NCI-H146 (cell line): ENCODE measurements at regions not wholly inside any gene's neighbourhood (a gene's known extent, or its start where the extent isn't known, plus 50 kb on each side); places are given as distances from the start of the nearest gene placed in this dataset.
"Not testable (repeated sequence)": the region's sequence is repeated elsewhere in the genome, so short reads cannot be mapped to it uniquely, and the experiment has no call there.

Experiments
- DNase-seq: peaks from one replicate; lab custom pipeline; 2025; lab: John Stamatoyannopoulos, UW

GRCh38 chr21:22019766-22020165 is 1021.6 kb downstream of the NCAM2 start:
- no peak for DNase-seq

DNA sequence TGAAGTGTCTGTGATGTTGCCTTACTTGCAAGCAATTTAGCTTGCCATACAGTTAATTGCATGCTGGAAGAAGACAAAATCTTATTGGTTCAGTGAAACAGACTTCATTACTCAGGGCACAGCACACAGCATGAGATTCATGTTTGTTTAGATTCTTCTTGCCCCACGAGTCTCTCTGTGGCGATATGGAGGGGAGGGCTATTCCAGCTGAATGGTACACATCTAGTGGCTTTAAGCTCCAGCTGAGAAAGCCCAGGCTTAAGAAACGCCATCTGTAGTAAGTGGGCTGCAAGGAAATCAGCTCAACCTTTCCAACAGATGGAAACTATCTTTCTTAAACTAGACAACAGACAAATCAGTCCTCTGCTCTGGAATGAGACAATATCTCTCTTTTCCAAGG is 1022.0 kb downstream of the NCAM2 start:
- DNase-seq, result no peak

GRCh38 chr21:22023896-22024295 is 1025.7 kb downstream of the NCAM2 start:
- not testable (repeated sequence) for DNase-seq

DNA sequence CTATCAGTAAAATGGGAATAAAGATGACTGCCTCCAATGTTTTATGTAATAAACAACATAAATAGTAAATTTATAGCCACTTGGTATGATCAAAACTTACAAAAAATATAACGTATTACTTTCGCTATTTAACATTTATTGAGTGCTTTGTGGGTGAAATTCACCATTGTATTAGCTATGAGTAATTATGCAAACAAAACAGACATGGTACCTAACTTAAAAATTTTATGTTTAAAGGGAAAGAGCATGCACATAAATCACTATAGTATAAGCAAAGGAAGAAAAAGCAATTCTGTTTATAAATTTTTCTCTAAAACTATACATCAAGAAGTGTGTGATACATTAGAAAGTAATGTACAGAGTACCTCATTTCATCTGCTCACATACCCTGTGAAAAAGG is 1046.2 kb downstream of the NCAM2 start:
- DNase-seq, result no peak

- no peak for DNase-seq
Observed at GRCh38 chr21:22046576-22046975, 1048.4 kb downstream of the NCAM2 start.

DNA sequence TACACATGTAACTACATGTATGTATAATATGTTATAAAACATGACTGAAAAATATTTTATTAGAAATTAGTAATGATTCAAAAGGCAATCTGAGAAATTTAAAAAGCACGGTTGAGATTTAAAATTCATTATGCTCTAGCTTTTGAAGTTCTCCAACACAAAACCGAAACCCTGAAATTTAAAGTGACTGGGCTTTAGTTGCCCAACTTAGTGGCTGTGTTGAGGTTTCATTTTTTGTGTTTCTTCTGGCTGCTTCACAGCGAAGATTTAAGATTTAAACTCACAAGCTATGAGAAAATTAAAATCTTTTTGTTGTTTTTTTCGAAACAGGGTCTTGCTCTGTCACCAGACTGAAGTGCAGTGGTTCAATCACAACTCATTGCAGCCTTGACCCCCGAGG is 1058.7 kb downstream of the NCAM2 start:
- DNase-seq, result no peak

DNA sequence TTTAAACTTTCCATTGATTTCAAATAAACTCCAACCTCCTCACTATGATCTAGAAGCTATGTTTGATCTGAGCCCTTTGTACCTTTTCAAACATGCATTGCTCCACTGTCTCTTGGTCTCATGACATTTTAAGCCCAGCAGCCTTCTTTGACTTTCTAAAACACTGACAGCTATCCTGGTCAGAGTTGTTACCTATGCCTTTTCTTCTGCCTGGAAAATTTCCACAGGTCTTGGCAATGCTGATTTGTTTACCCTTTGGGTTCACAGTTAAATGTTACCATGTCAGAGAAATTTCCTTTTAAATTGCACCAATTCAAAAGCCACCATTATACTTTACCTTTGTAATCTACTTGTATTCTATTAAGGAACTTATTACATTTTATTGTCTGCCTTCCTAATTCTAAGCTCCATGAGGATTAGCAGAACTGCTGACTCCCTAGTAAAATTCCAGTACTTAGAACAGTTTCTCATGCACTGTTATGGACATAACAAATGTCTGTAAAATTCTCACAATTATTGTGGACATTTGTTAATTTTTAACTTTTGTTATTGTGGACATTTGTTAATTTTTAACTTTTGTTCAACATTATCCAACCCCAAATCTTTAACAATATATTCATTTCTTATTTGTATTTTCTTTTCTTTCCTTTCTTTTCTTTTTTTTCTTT is 1064.4 kb downstream of the NCAM2 start:
- no peak for DNase-seq

DNA sequence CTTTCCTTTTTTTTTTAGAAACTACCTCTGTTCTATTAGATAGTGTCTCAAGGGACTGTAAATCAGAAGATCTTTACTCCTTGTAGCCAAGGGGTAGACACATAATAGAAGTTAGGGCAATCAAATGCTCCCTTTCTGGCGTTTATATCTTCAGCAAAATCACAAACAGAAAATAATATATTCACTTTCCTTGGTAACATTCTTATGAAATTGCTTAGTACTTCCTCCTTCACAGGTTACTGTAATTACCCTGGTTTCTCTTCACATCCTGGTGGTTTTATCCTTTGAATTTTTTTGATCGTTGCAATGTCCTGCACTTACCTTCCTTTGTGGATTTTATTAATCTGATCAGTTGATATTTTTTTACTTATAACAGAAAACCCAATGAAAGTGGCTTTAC is 1064.9 kb downstream of the NCAM2 start:
- no peak for DNase-seq

DNA sequence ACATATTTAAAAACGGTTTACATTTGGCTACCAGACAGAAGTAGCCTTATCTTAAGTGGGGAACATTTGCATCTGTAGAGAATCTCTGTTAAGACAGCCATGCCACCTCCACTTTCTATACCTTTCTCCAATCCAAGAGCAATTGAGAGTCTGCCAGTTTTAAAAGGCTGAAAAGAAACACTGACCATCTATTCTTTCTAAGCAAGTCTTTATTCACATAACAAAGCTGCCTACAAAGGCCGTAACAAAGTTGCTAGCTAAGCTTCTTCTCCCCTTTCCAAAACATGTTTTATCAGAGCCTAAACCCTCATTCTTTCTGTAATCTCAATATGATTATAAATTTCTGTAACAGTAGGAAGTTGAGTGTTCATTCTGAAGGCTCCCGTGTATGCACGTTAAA is 1078.3 kb downstream of the NCAM2 start:
- no peak for DNase-seq

DNA sequence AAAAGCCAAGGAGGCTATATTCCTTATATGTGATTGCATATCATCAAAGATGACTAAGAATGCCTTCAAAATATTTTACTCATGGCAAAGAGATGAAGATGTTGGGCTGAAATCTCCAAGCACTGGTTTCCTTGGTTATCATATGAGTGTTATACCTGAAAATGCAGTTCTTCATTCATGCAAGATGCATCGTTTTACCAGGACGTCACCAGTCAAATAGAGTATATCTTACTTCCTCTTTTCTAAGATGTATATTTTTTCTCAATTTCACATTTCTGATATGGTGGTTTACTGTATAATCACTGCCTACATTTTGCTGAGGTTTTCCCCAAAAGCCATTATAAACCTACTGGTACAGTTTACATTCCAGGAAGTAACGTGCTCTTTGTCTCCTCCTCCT is 1085.7 kb downstream of the NCAM2 start:
- DNase-seq, result no peak

DNA sequence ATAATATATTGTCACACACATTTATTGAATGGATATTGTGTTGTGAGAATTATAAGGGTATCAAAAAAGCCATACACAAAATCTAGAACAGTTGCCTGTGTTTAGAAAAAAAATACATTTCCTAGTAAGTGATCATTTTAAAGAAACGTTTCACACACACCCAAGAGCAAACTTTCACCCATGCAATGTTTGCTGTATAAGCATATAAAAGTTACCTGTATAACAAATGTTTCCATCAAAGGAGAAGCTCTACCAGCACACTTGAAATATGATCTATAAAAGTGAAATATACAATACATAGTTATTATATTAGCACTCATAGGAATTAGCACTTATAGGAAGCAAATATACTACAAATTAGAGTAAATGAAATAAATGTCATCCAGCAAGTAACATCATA is 1098.1 kb downstream of the NCAM2 start:
- no peak for DNase-seq

GRCh38 chr21:22106720-22107410 is 1108.7 kb downstream of the NCAM2 start:
- DNase-seq, result no peak

- peak; percentile 49 for DNase-seq
Observed at GRCh38 chr21:22115746-22116145, 1117.5 kb downstream of the NCAM2 start.

GRCh38 chr21:22120616-22121266 is 1122.5 kb downstream of the NCAM2 start:
- no peak for DNase-seq

DNA sequence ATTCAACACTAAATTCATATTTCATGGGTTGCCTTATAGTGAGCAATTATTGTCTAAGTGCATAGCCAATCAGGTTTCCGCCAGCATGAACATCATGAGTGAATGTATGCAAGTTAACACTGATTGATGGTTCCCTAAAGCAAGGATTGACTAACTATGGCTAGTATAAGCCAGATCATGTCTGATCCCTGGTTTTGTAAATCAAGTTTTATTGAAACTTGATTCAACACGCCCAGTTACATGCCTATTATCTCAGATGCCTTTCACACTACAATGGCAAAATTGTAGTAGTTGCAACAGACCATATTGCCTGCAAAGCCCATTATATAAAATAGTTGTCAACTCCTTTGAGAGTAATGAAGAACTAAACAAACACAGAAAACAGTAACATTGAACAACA is 1127.4 kb downstream of the NCAM2 start:
- DNase-seq, result no peak

DNA sequence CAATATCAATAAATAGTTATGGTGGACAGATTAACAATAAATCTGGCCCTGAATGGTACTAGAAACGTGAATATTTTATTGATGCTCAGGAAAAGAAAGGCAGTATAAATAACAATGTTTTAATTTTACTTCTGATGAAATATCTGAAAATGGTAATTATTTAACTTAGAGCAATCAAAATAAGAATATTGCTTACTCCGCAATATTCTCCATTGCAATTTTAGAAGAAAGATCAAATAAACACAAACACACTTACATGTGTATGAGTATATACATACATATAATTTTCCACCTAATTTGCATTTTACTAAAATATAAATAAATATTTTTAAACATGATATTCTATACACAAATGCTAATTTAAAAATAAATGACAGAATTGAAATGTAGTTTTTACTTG is 1130.5 kb downstream of the NCAM2 start:
- DNase-seq, result no peak

DNA sequence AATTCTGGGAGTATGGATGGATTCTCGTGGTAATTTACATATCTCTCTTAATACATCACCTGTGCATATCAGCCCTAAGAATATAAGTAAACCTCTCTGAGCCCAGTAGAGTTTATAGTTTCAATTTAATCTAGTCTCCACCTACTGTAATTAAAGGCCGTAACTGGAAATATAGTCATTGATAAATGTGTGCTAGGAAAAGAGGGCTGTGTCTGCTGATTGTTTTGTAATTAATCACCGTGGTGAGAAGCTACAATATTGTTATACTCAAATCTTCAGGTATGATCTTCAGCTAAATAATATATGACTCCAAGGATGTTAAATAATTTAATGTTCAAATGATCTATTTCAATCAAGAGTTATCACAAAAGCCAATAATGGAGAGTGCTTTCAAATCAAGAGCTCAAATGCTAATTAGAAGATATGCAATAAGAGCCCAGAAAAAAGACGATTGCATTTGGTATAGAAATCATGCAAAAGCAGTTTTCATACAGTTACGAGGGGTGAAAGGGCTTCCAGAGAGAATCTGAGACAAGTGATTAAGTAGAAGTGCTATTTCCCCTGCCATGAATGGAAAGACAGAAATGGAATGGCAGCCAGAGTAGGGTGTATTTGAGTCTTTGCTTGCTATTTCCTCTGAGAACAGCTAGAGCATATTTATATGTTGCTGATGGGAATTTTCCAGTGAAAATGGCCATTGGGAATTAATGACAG is 1134.3 kb downstream of the NCAM2 start:
- no peak for DNase-seq

GRCh38 chr21:22136740-22137139 is 1138.5 kb downstream of the NCAM2 start:
- no peak for DNase-seq

DNA sequence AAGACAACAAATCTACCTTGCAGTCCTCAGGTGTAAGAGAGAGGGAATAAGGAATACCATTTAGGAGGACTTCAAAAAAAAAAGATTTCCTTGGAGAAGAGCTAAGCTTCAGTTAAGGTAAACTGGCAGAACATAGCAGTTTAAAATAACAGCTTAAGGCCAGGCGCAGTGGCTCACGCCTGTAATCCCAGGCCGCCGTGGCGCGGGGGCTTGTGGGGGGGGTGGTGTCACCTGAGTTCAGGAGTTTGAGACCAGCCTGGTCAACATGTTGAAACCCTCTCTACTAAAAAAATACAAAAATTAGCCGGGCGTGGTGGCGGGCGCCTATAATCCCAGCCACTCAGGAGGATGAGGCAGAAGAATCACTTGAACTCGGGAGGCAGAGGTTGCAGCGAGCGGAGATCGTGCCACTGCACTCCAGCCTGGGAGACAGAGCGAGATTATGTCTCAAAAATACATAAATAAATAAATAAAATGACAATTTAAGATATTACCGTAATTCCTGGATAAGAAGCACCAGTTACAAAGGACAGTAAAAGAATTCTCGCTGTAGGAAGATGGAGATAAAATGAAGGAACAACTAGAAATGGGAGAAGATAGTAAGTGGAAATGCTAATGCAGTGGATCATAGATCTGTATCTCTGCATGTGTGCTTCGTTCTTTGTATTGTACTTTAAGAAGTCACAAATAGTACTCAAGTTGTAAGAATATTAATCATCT is 1140.2 kb downstream of the NCAM2 start:
- no peak for DNase-seq

DNA sequence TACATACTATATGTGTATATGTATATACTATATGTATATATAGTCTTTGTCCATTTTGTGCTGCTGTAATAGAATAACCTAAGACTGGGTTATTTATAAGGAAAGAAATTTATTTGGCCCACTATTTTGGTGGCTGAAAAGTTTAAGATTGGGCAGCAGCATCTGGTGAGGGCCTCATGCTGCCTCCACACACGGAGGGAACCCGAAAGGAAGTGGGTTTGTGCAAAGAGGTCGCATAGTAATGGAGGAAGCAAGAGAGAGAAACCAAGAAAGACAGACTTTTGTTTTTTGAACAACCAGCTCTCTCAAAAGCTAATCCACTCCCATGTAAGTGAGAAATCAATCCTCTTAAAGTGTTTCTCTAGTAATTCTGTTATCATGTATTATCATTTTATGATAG is 1147.3 kb downstream of the NCAM2 start:
- DNase-seq, result no peak

DNA sequence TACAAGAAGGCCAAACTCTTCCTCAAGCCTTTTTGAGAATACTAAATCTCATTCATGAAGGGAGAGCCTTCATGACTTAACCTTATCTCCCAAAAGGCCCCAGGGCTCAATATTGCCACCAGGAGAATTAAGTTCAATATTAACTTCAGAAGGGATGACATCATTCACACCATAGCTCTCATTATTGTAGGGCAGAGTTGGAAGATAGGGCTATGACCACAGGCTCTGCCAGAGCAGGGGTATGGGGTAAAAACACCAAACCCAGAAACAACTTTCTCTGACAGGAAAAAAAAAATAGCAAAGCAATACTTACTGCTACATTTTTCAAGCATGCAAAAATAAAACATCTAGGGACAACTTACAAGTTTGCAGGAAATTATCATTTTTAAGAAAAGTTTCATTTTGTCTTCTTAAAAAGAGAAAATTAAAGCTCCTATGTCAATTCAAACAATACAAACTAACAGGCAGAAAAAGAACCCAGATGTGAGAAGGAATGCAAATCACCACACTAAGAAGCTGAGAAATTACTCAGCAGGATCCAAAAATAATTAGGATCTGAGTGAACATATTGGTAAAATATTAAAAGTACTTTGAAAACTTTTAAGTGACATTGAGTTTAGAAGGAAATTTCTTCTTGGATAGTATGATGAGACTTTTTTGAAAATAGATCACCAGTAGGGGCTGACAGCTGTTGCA is 1156.5 kb downstream of the NCAM2 start:
- DNase-seq, result no peak

- DNase-seq, result no peak
Observed at GRCh38 chr21:22164912-22165311, 1166.7 kb downstream of the NCAM2 start.
